ENCODE measurements at regions not wholly inside any gene's neighbourhood (a gene's known extent, or its start where the extent isn't known, plus 50 kb on each side); places are given as distances from the start of the nearest gene placed in this dataset.
A peak's percentile ranks its signal among the peaks of the same experiment; 100 is the strongest.
"Not testable (repeated sequence)": the region's sequence is repeated elsewhere in the genome, so short reads cannot be mapped to it uniquely, and the experiment has no call there.

DNA sequence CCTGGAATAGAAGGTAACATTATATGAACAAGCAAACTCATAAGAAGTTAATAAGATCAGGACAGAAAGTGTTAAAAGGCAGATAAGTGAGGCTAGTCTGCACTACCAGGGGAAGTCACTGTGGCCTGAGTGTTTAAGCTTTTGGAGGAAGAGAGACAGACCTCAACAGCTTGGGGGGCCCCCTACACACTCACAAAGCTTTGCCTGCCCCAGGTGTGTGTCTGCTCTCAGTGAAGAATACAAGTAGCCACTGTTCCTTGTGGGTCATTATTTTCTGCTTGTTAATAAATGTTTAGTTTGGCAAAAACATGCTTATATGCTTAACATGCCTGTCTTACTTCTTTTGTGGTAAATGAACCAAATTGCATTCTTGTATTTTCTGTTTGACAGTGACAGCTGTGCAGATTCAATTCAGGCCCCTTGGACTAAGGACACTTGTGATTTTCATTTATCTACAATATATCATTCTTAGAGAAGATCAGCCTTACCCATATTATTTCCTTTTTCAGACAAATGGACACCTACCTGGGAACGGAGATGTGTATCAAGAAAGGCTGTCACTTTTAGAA lies 50.7 kb upstream of the C12orf71 start:
- H3K4me3 ChIP-seq (ENCODE audit: low read length): no peak overlapping the region
- DNase-seq (ENCODE audit: low read depth): no peak
- TF ChIP-seq CTCF (conservative IDR thresholded peaks at IDR 0.05; ENCODE audit: low read depth, low read length): no peak

- TF ChIP-seq CTCF (conservative IDR thresholded peaks at IDR 0.05; ENCODE audit: low read depth, low read length): no peak
- H3K4me3 ChIP-seq (ENCODE audit: low read length): no peak overlapping the region
- DNase-seq (ENCODE audit: low read depth): no peak
Observed at GRCh38 chr12:27140478-27140969, 58.1 kb upstream of the C12orf71 start.

DNA sequence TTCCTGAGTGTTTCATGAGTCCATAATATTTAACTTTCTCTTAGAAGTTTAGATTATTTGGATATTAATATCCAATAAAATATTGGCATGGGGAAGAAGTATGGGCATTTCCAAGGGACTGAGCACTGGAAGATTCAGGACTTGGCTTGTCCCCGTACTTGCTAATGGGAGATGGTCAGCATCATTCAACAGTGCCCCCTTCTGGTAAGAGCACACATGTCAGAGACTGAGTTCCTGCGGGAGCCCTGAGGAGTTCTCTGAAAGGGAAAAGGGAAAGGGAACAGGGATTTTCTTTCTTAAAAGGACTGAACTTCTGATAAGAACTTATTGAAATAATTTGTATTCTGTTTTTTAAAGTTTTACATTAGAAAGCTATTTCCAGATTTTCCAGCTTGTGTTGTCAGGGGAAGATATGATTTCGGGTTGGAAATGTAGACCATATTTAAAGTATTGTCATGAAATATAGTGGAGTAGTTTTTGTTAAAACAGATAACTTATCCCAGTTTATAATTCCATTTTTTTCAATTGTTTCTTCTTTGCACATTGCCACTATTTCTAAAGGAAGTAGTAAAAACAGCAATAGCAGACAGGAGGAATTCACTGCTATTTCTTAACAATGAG lies 59.8 kb upstream of the C12orf71 start:
- peak; percentile 93 for TF ChIP-seq CTCF (conservative IDR thresholded peaks at IDR 0.05; ENCODE audit: low read depth, low read length)
- DNase-seq (ENCODE audit: low read depth): peak; percentile 50
- H3K4me3 ChIP-seq (ENCODE audit: low read length): no peak overlapping the region

DNA sequence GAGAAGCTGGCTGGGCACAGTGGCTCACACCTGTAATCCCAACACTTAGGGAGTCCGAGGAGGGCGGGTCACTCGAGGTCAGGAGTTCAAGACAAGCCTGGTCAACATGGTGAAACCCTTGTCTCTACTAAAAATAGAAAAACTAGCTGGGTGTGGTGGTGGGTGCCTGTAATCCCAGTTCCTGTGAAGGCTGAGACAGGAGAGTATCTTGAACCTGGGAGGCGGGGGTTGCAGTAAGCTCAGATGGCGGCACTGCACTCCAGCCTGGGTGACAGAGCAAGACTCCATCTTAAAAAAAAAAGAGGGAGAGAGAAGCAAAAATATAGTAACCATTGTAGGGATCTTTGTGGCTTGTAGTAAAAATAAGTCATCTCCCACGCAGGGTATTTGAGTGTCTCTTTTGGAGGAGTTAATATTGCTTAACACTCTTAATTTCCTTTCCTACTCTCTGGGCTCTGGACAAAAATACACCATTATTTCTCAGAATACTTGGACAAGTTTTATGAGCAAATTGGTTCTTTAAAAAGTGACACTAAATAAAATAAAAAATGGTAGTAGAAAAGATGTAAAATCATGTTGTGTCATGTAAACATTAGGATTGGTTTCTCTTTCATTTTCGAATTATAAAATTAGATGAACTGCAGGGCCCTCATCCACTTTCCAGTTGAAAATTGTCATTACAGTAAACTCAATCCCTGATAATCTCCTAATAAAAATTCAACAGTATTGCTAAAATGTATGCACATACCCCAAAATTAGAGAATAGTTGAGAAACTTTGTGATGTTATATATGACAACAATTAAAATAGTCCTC lies 61.1 kb upstream of the C12orf71 start:
- DNase-seq (ENCODE audit: low read depth): no peak
- no peak for TF ChIP-seq CTCF (conservative IDR thresholded peaks at IDR 0.05; ENCODE audit: low read depth, low read length)
- H3K4me3 ChIP-seq (ENCODE audit: low read length): no peak overlapping the region

DNA sequence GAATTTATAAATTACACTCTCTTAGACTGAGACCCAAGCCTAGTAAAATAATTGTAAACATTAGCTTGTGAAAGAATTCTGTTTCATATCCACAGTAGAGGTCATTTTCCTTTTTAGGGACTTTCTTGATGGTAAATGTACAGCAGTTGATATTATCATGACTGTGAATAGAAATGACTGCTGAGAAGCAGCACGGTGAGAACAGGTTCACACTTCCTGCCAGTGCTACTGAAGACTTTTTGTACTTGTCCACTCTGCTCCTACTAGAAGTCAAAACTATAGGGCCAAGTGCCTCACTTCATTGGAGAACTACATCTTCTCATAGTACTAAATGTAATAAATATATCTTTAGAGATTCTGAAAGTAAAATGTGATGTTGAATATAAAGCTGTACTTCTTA lies 63.3 kb upstream of the C12orf71 start:
- not testable (repeated sequence) for H3K4me3 ChIP-seq (ENCODE audit: low read length); DNase-seq (ENCODE audit: low read depth)

DNA sequence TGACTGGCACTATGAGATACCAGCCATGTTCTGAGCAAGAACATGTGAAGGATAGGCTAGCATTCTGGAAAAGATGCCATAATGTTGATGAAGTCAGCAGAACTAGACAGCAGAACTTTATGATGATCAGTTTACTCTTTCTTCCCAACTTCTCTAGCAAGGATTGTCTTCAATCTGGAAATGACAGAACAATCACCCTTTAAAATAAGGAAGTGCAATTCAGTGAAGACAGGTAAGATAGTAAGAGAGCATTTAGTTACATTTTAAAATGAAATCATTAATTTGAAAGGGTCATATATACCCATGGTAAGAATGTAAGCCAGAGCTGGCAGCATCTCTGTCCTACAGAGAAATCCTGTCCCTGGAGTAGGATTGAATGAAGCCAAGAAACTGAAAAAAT lies 66.0 kb upstream of the C12orf71 start:
- no peak for DNase-seq (ENCODE audit: low read depth)
- H3K4me3 ChIP-seq (ENCODE audit: low read length): no peak overlapping the region
- TF ChIP-seq CTCF (conservative IDR thresholded peaks at IDR 0.05; ENCODE audit: low read depth, low read length): no peak

- H3K4me3 ChIP-seq (ENCODE audit: low read length): no peak overlapping the region
- TF ChIP-seq CTCF (conservative IDR thresholded peaks at IDR 0.05; ENCODE audit: low read depth, low read length): no peak
- DNase-seq (ENCODE audit: low read depth): no peak
Observed at GRCh38 chr12:27148791-27149190, 66.4 kb upstream of the C12orf71 start.
